ENCODE measurements at regions not wholly inside any gene's neighbourhood (a gene's known extent, or its start where the extent isn't known, plus 50 kb on each side); places are given as distances from the start of the nearest gene placed in this dataset.
"Not testable (repeated sequence)": the region's sequence is repeated elsewhere in the genome, so short reads cannot be mapped to it uniquely, and the experiment has no call there.

DNA sequence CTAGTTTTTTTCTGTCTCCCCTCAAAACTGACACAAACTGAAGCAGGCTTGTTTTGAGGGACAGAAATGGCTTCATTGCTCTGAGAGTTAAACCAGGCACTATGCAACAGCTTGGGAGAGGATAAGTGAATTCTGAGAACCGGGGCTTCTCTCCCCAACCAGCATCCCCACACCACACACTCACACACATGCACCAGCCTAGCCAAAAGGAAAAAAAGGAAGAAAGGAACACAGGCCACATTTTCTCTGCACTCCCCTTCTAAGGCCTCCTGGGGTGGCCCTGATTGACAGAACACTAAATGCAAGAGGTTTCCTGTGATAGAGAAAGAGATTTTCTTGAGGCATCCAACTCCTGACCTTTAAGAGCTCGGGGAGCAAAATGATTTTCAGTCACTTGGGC is 177.5 kb downstream of the TLE3 start:
- no peak for DNase-seq (ENCODE audit: low spot score)

DNA sequence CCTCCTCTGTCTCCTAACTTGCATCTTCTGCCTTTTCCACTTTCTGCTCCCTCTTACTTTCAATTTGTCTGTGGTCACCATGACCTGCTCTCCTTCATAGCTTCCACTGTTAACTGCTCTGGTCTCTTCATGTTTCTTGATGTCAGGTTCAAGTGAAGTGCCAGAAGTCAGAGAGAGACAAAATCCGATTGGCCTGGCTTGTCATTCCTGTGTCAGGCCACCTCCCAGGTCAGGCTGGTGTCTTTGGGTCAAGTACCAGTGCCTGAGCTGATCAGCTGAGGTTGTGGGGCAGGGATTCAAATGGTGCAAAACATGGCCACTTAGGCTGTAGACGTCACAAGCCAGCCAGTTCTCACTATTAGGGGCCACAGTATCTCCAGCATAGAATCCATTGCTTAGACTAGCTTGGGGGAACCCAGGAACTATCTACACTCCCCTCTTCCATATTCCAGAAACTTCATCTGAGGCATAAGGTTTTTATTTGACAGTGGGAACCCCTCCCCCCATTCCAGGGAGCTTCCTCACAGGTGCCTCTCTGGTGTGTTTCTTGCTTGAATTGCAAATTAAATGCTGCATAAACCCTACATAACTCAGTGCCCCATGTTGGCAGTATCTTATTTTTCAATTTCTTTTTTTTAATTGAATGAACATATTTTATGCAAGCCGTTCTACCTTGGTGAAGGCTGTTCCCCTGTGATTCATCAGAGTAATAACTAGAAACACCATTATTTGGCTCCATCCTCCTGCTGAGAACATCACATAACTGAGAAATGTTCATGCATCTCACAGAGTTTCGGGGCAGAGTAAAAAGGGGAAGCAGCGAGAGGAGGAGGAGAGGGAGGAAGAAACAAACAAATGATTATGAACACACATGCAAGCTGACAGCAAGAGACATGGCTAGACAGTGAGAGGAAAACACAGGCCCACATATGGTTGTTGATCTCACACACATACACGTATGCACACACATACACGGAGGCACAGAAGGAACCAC is 175.8 kb downstream of the TLE3 start:
- DNase-seq (ENCODE audit: low spot score) = no peak

DNA sequence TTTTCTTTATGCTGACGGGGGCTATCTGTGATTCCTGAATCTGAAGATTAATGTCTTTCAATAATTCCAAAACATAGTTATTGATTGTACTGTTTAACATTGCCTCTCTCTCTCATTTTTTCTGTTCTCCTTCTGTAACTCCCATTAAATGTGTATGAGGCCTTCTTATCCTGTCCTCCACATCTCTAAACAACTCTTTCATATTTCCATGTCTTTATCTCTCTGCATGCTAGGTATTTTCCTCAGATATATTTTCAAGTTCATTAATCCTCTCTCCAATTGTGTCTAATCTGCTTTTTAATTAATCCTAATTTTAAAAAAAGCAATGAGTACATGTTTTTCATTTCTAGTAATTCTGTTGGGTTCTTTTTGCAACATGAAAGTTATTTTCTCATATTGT is 173.2 kb downstream of the TLE3 start:
- DNase-seq (ENCODE audit: low spot score) = no peak

DNA sequence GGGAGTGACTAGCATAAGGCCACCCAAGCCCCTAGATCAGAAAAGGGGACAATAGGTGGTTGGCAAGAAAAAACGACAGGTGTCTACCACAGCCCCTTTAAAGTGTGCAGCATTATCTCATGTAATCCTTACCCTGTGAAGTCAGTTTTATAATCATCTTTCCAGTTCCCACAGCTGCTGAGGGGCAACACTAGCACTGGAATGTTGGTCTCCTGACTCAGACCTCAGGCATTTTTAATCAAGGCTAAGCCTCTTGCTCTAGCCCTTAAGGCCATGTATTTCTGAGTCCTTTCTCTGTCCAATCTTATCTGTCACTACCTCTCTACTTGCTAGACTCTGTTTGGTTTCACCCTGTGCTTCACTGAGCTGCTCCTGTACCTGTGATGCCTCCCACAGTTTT is 171.7 kb downstream of the TLE3 start:
- no peak for DNase-seq (ENCODE audit: low spot score)

DNA sequence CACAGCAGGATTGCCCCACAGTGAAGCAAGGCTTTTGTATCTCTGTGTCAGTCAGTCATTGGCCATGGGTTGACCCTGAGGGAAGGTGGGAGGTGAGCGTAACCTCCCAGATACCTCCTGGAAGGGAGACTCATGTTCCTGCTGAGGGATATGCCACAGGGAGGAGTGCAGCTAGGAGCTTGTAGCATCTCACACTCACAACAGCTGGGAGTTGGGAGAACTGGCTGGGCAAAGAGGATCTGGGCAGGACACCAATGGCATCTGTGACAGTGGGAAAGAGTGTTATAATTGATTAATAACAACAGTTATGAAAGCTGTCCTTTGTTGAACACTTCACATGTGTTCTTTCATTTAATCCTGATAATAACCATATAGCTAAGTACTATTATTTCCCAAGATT is 171.0 kb downstream of the TLE3 start:
- DNase-seq (ENCODE audit: low spot score) = no peak

DNA sequence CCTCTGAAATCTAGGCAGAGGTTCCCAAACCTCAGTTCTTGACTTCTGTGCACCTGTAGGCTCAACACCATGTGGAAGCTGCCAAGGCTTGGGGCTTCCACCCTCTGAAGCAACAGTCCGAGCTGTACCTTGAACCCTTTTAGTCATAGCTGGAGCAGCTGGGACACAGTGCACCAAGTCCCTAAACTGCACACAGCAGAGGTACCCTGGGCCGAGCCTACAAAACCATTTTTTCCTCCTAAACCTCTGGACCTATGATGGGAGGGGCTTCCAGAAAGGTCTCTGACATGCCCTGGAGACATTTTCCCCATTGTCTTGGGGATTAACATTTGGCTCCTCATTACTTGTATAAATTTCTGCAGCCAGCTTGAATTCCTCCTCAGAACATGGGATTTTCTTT is 168.8 kb downstream of the TLE3 start:
- DNase-seq (ENCODE audit: low spot score) = not testable (repeated sequence)

DNA sequence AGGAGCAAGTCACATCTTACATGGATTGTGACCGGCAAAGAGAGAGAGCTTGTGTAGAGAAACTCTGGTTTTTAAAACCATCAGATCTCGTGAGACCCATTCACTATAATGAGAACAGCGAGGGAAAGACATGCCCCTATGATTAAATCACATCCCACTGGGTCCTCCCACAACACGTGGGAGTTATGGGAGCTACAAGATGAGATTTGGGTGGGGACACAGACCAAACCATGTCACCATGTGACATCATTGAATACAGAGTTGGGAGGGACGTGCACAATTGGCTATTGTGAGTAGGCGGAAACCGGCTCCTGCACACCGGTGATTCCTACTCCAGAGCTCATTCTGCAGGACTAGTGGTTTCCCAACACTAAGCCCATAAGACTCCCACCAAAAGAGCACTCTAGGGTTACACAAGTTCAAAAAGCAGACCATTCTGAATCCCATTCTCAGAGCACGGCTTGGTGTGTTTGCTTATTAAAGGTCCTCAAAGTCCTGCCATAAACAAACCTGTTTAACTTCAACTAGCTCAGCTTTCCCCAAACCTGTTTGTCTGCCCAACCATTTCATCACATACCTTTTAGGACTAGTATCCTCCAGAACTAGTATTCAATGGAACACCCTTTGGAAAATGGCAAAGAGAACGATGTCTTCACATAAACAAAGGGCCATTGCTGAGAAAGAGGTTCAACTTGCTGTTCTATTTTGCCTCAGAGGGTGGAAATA is 167.6 kb downstream of the TLE3 start:
- DNase-seq (ENCODE audit: low spot score) = no peak

DNA sequence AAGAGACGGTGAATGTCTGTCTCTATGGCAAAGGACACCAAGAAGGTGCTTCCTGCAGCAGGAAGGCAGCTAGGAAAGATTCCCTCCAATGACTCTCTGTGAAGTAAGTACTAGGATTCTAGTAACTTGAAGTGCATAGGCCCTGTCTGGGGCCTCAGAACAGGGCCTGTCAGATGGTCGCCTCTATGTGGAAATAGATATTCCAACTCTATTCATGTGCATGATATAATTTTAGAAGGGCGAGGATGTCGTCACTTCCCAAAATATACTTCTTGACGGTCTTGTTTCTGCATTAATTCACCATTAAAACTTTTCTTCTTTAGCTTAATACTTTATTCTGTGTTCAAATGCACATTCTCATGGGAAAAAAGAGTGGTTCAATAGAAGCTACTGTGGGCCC is 167.0 kb downstream of the TLE3 start:
- no peak for DNase-seq (ENCODE audit: low spot score)

DNA sequence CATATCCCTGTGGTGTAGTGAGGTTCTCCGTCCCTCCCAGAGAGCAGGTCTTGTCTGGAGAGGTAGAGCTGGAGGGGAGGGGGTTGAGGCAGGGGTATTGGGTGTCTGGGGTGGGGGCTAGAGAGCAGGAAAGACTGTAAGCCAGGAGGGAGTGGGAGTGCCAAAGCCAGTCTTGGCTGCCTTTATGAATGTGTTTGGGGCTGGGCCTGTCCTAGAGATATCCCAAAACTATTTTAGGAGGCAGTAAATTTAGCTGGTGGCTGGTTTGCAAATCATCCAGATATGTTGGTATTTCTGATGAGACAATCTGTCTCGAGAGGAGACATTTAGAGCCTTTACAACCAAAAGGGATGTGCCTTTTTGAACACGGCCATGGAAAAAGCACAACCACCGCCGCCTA is 166.6 kb downstream of the TLE3 start:
- DNase-seq (ENCODE audit: low spot score) = no peak

DNA sequence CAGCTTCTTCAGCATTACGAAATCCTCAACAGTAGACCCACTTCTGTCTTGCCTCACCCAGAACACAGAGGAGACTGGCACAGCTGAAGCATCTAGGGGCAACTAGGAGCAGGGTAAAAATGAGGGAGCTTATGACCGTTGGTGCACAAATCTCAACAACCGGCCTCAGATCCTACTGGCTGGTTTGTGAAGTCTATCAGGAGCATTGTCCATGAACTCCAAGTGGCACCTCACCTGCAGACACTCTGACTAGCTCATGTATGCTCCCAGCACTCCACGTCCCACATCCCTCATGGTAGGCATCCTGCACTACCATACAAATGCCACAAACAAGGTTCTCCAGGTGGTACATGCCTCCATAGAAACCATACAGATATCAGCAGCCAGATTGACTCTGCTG is 163.1 kb downstream of the TLE3 start:
- DNase-seq (ENCODE audit: low spot score) = no peak

DNA sequence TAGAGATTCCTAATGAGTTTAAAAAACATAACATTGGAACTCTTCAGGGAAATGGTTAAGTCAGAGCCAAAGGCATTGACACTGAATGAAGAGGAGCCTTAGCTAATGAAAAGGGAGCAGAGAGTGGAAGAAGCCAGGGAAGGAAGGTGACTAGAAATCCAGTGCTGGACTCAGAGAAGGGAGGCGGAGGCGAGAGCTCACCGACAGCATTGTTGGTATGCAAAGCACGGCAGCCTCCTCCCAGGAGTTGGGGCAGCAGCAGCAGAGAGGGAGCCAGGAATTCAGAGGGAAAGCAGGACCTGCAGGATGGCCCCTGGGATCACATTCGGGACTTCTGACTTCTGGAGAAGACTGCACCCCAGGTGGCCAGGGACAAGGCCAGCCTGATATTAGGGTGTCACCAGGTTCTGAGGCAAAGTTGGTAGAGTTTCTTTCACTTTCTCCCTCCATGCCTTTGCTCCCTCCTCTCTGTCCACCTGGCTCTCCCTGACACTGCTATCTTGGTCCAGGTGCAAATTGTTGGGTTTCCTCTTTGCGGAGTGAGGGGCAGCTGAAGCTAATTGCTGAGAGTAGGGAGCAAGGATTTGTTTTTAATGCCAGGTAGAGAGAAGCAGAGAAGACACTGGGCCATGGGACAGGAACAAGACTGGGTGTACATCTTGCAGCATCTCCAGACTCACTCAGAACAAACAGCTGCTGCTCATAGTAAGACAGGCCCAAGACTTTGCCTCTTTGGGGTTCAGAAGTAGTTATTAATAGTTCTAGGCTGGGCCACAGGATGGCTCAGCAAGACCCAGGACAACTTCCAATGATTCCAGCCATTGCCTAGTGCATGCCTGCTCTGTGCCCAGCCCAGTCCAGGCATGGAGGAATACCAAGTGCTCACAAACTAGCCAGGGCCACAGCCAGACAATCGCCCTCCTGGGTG is 157.9 kb downstream of the TLE3 start:
- peak; percentile 10 for DNase-seq (ENCODE audit: low spot score)

DNA sequence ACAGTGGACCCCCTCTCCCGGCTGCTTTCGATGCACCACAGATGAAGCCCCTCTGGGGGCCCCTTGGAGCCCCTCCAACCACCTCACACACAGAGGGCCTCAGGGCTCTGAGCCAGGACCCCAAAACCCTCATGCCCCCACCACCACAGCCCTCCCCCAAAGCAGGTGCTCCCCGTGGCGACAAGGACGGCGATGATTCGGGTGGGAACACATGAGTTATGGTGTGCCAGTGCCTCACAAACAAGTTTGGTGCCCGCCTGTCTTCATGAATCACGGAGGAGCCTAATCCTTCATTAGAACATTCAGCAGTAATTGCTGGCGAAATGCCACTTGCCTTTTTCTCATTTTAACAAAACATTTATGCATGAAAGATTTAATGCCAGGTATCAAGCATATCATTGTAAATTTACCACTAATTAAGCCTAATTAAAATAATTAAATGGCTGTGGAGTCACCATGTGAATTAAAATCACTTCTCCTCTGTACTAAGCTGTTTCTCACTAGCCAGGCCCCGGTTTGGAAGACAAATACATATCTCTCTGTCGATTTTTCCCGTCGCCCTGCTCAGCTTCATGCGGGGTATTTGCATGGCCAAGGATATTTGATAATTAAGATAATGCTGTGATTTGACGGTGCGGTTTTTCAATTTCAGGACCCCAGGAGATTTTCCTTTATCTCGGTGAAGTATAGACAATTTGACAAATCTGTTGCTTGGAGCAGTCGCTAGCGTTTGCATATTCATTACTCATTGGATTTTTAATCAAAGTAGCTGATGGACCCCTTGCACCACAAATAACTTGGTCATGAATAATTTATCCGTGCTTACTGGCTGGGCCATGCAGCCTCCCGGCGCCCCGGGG is 157.0 kb downstream of the TLE3 start:
- peak; percentile 40 for DNase-seq (ENCODE audit: low spot score)

DNA sequence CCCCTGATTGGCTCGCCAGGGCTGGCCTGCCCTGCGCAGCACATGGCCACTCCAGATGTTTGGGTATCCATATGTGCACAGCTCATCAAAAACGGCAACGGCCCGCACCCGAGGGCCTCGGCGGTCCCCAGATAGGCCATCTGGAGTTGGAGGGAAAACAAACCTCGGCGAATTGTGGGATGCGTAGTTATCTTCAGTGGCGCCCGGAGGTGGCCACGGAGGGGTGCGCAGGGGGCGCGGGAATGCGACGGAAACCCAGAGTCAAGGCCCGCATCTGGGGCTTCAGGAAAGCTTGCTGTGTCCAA is 156.5 kb downstream of the TLE3 start:
- no peak for DNase-seq (ENCODE audit: low spot score)

DNA sequence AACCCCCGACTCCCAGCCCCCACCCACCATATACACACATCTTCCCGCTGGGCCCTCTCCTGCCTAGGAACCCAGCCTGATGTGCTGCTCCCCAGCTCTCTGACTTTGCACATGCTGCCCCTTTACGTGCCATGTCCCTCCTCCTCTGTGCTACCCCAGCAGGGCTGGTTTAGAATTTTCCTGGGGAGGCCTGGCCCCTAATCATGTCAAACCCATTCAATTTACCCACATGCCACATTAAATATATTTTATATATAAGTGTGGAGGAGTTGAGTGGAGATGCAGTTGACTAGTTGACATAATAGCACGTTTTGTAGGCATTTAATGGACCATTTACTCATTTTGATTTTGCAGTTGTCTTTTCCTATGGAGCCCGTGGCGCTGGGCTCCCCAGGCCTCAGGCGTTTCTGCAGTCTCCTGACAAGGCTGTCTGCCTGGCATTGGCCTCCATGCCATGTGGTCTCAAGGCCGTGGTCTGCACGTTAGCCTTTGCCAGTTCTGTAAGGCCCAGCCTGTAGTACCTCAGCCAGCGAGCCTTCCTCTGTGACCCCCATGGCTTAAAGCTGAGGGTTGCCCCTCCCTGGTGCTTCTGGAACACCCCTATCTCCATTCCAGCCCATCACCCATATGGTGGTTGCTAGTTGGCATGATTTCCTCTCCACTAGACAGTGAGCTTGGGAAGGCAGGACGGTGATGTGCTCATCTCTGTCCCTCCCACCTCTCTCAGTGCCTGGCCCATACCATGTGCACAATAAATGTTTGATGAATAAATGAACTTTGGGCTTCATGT is 155.8 kb downstream of the TLE3 start:
- no peak for DNase-seq (ENCODE audit: low spot score)

DNA sequence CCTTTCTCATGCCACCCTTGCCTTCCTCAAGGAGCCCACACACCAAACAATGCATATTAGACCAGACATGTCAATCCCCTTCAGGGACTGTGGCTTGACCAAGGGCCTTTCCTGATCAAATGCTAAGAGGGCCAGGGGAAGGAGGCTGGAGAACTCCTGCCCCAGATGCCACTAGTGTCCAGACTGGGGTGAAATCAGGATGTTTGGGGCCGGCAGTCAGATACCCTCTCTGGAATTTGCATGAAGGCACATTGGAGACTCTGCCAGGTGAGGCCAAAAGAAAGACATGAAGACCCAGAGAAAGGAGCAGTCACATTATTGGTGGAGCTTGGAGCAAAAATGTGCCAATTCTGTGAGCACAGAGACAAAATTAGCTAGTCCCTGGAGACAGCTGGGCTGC is 154.1 kb downstream of the TLE3 start:
- no peak for DNase-seq (ENCODE audit: low spot score)

DNA sequence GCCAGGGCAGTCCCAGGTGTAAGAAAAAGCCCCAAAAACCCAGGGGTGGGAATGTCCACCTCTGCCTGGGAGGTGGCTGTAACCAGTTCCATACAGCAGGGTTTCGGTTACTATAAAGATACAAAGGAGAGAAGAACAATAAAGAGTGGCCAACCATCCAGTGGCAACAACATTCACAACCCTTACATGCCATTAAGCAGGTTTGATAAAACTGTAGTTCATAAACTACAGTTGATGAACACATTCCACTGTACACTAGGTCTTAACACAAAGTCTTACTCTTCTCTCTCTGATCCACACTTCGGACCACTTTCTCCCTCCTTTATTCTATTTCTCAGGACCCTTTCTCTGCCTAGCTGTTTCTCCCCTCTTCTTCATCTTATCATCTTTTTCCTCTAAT is 152.0 kb downstream of the TLE3 start:
- no peak for DNase-seq (ENCODE audit: low spot score)

DNA sequence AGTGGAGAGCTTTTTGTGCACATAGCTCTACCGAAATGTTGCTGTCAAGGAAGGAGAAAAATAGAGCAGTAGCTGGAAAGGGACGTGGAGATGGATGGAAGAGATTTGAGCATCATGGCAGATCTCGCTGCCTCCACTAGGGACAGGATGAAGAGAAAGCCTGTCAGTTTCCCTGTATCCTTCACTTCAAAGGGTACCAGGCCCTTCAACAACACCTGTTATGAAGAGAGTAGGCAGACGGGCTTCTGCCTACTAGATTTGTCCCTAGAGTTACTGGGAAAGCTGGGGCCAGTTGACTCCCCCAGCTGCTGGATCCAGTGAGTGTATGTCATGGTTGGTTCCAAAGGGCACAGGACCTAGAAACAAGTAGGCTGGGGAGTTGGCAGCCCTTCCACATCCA is 150.8 kb downstream of the TLE3 start:
- no peak for DNase-seq (ENCODE audit: low spot score)

DNA sequence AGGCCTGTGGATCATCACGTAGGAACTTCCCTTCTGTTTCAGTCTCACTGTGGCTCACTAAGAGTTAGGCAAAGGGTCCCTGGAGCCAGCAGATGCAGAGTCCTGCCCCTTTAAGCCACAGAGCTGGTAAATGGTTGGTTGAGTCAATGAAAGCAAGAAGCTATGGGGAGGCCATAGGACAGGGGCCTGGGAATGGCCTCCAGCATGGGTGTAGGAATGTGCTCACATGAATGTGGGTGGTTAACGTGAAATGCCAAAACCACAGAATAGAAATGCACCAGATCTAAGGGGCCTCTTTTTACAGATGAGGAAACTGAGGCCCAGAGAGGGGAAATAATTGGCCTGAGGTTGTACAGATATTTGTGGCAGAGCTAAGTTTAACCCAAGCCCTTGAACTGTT is 150.3 kb downstream of the TLE3 start:
- DNase-seq (ENCODE audit: low spot score) = no peak

DNA sequence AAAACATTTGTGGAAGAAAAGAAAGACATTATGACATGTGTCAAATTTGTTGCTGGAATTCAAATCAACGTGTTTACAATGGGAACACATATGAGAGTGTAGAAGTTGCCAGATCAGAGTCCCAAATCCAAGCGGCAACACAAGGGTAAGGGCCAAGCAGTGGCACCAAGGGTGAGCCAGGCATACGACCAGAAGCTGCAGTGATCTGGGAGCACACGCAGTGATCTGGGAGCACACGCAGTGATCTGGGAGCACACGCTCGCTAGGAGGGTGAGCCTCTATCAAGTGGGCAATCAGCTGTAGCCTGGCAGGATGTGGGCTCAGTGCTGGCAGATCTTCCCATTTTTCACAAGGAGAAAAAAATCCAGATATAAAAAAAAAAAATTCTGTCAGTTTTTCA is 148.2 kb downstream of the TLE3 start:
- DNase-seq (ENCODE audit: low spot score) = peak; percentile 4

DNA sequence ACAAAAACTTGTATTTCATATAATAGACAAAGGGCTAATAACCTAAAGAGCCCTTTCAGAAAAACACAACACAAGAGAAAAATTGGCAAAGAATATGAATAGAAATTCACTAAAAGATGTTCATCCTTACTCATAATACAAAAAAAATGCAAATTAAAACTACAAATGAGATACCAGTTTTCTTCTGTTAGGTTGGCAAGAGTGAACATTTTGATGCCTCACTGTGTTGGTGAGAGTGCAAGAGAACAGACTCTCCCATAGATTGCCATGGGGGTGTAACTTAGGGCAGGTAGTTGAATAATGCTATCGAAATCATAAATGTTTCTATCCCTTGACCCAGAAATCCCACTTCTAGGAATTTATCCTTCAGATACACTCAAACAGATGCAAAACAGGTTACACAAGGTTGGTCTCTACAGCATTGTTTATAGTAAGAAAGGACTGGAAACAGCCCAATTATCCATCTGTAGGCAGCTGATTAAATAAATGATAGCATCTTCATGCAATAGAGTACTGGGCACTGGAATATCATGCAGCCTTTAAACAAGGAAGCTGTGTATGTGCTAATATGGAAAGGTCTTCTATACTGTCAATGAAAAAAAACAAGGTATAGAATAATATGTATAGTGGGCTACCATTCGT is 146.3 kb downstream of the TLE3 start:
- DNase-seq (ENCODE audit: low spot score) = no peak

Measured in ureter (tissue), 1 donor.